Endodermal cell (in vitro differentiated cells): ENCODE measurements at regions not wholly inside any gene's neighbourhood (a gene's known extent, or its start where the extent isn't known, plus 50 kb on each side); places are given as distances from the start of the nearest gene placed in this dataset.

Experiments used
- DNase-seq: peaks from one replicate; pipeline ENCODE4 v3.0.0-alpha.2; 2017
- H3K27ac ChIP-seq: 2 replicates; pipeline ENCODE4 v1.5.1; 2013; ENCODE audit warnings: mild to moderate bottlenecking, low read depth, low read length, moderate library complexity
- H3K27me3 ChIP-seq: 2 replicates; pipeline ENCODE4 v1.6.1; 2013; ENCODE audit warnings: mild to moderate bottlenecking, low read length, moderate library complexity; ENCODE audit not compliant: insufficient read depth, control insufficient read depth, poor library complexity, severe bottlenecking
- H3K36me3 ChIP-seq: 2 replicates; pipeline ENCODE4 v1.7.0; 2013; ENCODE audit warnings: mild to moderate bottlenecking, low read length, moderate library complexity; ENCODE audit not compliant: control insufficient read depth, insufficient read depth
- H3K4me1 ChIP-seq: one replicate; pipeline ENCODE4 v1.7.0; 2013; ENCODE audit warnings: low read length; ENCODE audit not compliant: control insufficient read depth, insufficient read depth
- H3K4me3 ChIP-seq: 2 replicates; pipeline ENCODE4 v1.5.1; 2013; ENCODE audit warnings: mild to moderate bottlenecking, low read length, moderate library complexity
- H3K9ac ChIP-seq: 2 replicates; pipeline ENCODE4 v1.6.1; 2013; ENCODE audit warnings: mild to moderate bottlenecking, low read length, moderate library complexity; ENCODE audit not compliant: poor library complexity, severe bottlenecking; ENCODE audit errors: extremely low read depth
- H3K9me3 ChIP-seq: 2 replicates; pipeline ENCODE4 v1.6.1; 2013; ENCODE audit warnings: mild to moderate bottlenecking, low read length, moderate library complexity; ENCODE audit not compliant: control insufficient read depth
- H3K27ac Mint-ChIP-seq: 2 replicates; pipeline ENCODE4 v1.8.0; 2020; ENCODE audit warnings: mixed read lengths
- H3K27me3 Mint-ChIP-seq: 2 replicates; pipeline ENCODE4 v1.8.0; 2021; ENCODE audit warnings: mild to moderate bottlenecking, mixed read lengths; ENCODE audit not compliant: insufficient read depth
- H3K36me3 Mint-ChIP-seq: 2 replicates; pipeline ENCODE4 v1.8.0; 2020; ENCODE audit warnings: low read depth, mixed read lengths
- H3K4me1 Mint-ChIP-seq: 2 replicates; pipeline ENCODE4 v1.8.0; 2020; ENCODE audit warnings: mixed read lengths
- H3K4me3 Mint-ChIP-seq: 2 replicates; pipeline ENCODE4 v1.8.0; 2020; ENCODE audit warnings: mild to moderate bottlenecking, moderate library complexity, mixed read lengths
- H3K9me3 Mint-ChIP-seq: 2 replicates; pipeline ENCODE4 v1.8.0; 2020; ENCODE audit warnings: mild to moderate bottlenecking, mixed read lengths
- WGBS, 2 experiments: methylation state at CpG; one replicate each; pipeline versions ENCODE4 v1.1.5 to v1.1.7; 2013; ENCODE audit warnings: missing lambda C conversion rate in 2 of 2, mixed read lengths in 1 of 2; ENCODE audit not compliant: insufficient coverage in 1 of 2, insufficient read length in 1 of 2; 5-methylcytosine and 5-hydroxymethylcytosine counted together
- TF ChIP-seq, protein P1 (sequence below): fragments of 200-600 bp; sonication (generic); conservative IDR thresholded peaks from 2 replicates; pipeline ENCODE4 v1.5.0; 2021; ENCODE audit warnings: antibody characterized with exemption, mild to moderate bottlenecking

DNA sequence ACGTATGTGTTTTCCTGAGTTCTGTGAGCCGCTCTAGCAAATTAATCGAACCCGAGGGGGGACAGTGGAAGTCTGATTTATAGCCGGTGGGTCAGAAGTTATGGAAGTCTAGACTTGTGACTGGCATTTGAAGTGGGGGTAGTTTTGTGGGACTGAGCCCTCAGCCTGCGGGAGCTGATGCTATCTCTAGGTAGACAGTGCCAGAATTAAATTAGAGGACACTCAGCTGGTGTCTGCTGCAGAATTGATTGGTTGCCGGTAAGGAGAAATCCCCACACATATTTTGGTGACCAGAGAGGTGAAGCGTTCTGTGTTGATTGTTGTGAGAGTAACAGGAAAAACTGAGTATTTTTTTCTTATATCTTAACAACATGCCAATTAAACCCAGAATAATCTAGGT, 143.8 kb upstream of the ADCY1 start:
- H3K36me3 Mint-ChIP-seq: no peaks in the 10 kb centered on the region
- H3K9me3 ChIP-seq: peaks cover 10% of the 10 kb centered on the region
- peaks cover 17% of the 10 kb centered on the region for H3K4me1 Mint-ChIP-seq
- DNase-seq: no peak
- no peak overlapping the region for H3K27ac Mint-ChIP-seq
- H3K4me3 ChIP-seq: no peak overlapping the region
- H3K27me3 Mint-ChIP-seq: peaks cover 12% of the 10 kb centered on the region
- WGBS, 2 experiments: 95 to 96% methylated on average over 6 to 7 of the region's 8 CpGs
- no peak overlapping the region for H3K27ac ChIP-seq
- TF ChIP-seq, protein P1, sequence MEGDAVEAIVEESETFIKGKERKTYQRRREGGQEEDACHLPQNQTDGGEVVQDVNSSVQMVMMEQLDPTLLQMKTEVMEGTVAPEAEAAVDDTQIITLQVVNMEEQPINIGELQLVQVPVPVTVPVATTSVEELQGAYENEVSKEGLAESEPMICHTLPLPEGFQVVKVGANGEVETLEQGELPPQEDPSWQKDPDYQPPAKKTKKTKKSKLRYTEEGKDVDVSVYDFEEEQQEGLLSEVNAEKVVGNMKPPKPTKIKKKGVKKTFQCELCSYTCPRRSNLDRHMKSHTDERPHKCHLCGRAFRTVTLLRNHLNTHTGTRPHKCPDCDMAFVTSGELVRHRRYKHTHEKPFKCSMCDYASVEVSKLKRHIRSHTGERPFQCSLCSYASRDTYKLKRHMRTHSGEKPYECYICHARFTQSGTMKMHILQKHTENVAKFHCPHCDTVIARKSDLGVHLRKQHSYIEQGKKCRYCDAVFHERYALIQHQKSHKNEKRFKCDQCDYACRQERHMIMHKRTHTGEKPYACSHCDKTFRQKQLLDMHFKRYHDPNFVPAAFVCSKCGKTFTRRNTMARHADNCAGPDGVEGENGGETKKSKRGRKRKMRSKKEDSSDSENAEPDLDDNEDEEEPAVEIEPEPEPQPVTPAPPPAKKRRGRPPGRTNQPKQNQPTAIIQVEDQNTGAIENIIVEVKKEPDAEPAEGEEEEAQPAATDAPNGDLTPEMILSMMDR: no peak
- H3K9me3 Mint-ChIP-seq: no peaks in the 10 kb centered on the region
- no peaks in the 10 kb centered on the region for H3K36me3 ChIP-seq
- no peak overlapping the region for H3K9ac ChIP-seq
- peaks cover 4% of the 10 kb centered on the region for H3K4me1 ChIP-seq
- H3K27me3 ChIP-seq: peaks cover 9% of the 10 kb centered on the region
- no peak overlapping the region for H3K4me3 Mint-ChIP-seq

DNA sequence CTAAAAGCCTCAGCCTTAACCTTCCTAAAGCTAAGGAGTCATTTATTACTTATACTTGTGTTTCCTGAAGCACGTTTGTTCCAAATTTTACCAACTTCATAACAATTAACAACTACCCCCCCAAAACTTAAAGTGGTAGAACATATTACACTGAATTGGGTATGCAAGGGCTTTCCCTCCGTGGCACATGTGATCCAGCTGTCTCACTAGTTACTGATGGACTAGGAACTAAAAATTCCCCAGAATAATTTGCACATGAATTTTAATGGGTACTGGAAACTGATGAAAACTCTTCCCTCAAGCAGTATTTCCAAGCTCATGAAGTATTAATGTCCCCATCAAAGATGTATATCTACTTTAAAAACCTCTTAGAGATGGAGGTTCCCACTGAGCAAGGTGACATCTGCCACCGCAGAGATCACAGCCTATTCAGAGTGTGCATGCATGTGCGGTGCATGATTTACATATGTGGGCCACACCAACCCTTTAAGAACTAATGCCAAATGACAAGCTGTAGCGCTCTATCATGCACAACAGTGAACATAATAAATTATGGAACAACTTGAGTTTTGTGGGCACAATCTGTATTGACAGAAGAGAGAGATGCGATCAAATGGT, 139.9 kb upstream of the ADCY1 start:
- Histone ChIP-seq H3K4me1 (peaks cover under 1% of the 10 kb centered on the region), H3K27ac (no peak overlapping the region), H3K9me3 (peaks cover 10% of the 10 kb centered on the region), H3K27me3 (peaks cover 9% of the 10 kb centered on the region), H3K36me3 (no peaks in the 10 kb centered on the region), H3K4me3 (no peak overlapping the region), H3K9ac (no peak overlapping the region)
- no peaks in the 10 kb centered on the region for H3K36me3 Mint-ChIP-seq
- no peak overlapping the region for H3K27ac Mint-ChIP-seq
- no peak for DNase-seq
- peaks cover 7% of the 10 kb centered on the region for H3K4me1 Mint-ChIP-seq
- TF ChIP-seq, protein P1: no peak
- no peaks in the 10 kb centered on the region for H3K9me3 Mint-ChIP-seq
- H3K27me3 Mint-ChIP-seq: peaks cover 16% of the 10 kb centered on the region
- WGBS, 2 experiments: 93 to 98% methylated on average over 4 to 6 of the region's 6 CpGs
- H3K4me3 Mint-ChIP-seq: no peak overlapping the region

DNA sequence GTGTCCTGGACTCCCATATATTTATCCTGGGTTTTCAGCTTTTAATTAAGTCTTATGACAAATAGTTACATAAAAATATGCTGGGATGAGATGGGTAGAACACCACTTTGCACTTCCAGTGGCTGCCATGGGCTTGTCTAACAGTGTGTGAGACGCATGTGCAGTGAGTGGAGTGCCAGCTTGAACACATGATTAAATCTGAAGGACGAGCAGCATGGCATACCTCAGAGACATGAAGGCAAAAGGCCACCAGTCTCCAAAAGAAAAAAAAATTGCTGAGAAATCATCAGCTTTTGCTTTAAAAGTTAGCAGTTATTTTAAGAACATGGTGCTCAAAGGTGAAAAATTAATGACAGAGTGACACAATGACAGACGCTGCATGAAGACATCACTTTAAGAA, 139.0 kb upstream of the ADCY1 start:
- Histone ChIP-seq H3K27me3 (peaks cover 9% of the 10 kb centered on the region), H3K4me1 (no peaks in the 10 kb centered on the region), H3K9ac (no peak overlapping the region), H3K27ac (no peak overlapping the region), H3K36me3 (no peaks in the 10 kb centered on the region), H3K4me3 (no peak overlapping the region), H3K9me3 (peaks cover 10% of the 10 kb centered on the region)
- no peaks in the 10 kb centered on the region for H3K4me1 Mint-ChIP-seq
- no peak overlapping the region for H3K4me3 Mint-ChIP-seq
- no peaks in the 10 kb centered on the region for H3K36me3 Mint-ChIP-seq
- WGBS, 2 experiments: 96% methylated on average over 3 of the region's 3 CpGs
- peaks cover 4% of the 10 kb centered on the region for H3K9me3 Mint-ChIP-seq
- DNase-seq: no peak
- TF ChIP-seq, protein P1: no peak
- H3K27me3 Mint-ChIP-seq: peaks cover 22% of the 10 kb centered on the region
- no peak overlapping the region for H3K27ac Mint-ChIP-seq
